GM18867 (cell line): ENCODE measurements at regions not wholly inside any gene's neighbourhood (a gene's known extent, or its start where the extent isn't known, plus 50 kb on each side); places are given as distances from the start of the nearest gene placed in this dataset.

Experiments used
- ATAC-seq: cut with Tn5 transposase; IDR thresholded peaks from one replicate; pipeline ENCODE4 v1.9.1; 2021; ENCODE audit warnings: mild to moderate bottlenecking, moderate library complexity; ENCODE audit not compliant: unreplicated experiment

GRCh38 chr16:85187886-85188285 lies 75.6 kb upstream of the CIBAR2 start:
- no peak for ATAC-seq

GRCh38 chr16:85188822-85189672 lies 76.8 kb upstream of the CIBAR2 start:
- no peak for ATAC-seq

GRCh38 chr16:85190572-85190971 lies 78.3 kb upstream of the CIBAR2 start:
- no peak for ATAC-seq

GRCh38 chr16:85191341-85191965 lies 79.2 kb upstream of the CIBAR2 start:
- ATAC-seq: no peak

GRCh38 chr16:85192238-85193114 lies 80.2 kb upstream of the CIBAR2 start:
- ATAC-seq: no peak

- ATAC-seq: no peak
Observed at GRCh38 chr16:85193115-85193493, 80.8 kb upstream of the CIBAR2 start.

GRCh38 chr16:85193876-85194275 lies 81.6 kb upstream of the CIBAR2 start:
- no peak for ATAC-seq

GRCh38 chr16:85194307-85195270 lies 82.3 kb upstream of the CIBAR2 start:
- no peak for ATAC-seq

GRCh38 chr16:85195271-85195647 lies 83.0 kb upstream of the CIBAR2 start:
- ATAC-seq: no peak

GRCh38 chr16:85195900-85196772 lies 83.9 kb upstream of the CIBAR2 start:
- ATAC-seq: no peak

GRCh38 chr16:85196976-85197375 lies 84.7 kb upstream of the CIBAR2 start:
- no peak for ATAC-seq

- ATAC-seq: no peak
Observed at GRCh38 chr16:85197611-85198566, 85.6 kb upstream of the CIBAR2 start.

GRCh38 chr16:85199069-85199725 lies 86.9 kb upstream of the CIBAR2 start:
- no peak for ATAC-seq

GRCh38 chr16:85199880-85200279 lies 87.6 kb upstream of the CIBAR2 start:
- no peak for ATAC-seq

- ATAC-seq: no peak
Observed at GRCh38 chr16:85200471-85201278, 88.4 kb upstream of the CIBAR2 start.

- ATAC-seq: no peak
Observed at GRCh38 chr16:85201574-85201973, 89.3 kb upstream of the CIBAR2 start.

- ATAC-seq: no peak
Observed at GRCh38 chr16:85202051-85202601, 89.9 kb upstream of the CIBAR2 start.
